Stimulated activated naive CD8-positive, alpha-beta T cell treated with anti-CD3 and anti-CD28 coated beads, Interleukin-15, Interleukin-2, amounts not matched to agents 100 U/mL and 50 U/mL, for 24 hours (primary cell): ENCODE measurements at regions not wholly inside any gene's neighbourhood (a gene's known extent, or its start where the extent isn't known, plus 50 kb on each side); places are given as distances from the start of the nearest gene placed in this dataset.
"Not testable (repeated sequence)": the region's sequence is repeated elsewhere in the genome, so short reads cannot be mapped to it uniquely, and the experiment has no call there.

Experiments
- ATAC-seq: fragments of 150-1000 bp; cut with Tn5 transposase; one replicate; pipeline ENCODE4 v1.10.0; 2021
- DNase-seq: peaks from one replicate; pipeline ENCODE4 v3.0.0; 2021

GRCh38 chr5:89630064-89630463 is 747.1 kb upstream of the MEF2C start:
- not testable (repeated sequence) for DNase-seq, ATAC-seq

DNA sequence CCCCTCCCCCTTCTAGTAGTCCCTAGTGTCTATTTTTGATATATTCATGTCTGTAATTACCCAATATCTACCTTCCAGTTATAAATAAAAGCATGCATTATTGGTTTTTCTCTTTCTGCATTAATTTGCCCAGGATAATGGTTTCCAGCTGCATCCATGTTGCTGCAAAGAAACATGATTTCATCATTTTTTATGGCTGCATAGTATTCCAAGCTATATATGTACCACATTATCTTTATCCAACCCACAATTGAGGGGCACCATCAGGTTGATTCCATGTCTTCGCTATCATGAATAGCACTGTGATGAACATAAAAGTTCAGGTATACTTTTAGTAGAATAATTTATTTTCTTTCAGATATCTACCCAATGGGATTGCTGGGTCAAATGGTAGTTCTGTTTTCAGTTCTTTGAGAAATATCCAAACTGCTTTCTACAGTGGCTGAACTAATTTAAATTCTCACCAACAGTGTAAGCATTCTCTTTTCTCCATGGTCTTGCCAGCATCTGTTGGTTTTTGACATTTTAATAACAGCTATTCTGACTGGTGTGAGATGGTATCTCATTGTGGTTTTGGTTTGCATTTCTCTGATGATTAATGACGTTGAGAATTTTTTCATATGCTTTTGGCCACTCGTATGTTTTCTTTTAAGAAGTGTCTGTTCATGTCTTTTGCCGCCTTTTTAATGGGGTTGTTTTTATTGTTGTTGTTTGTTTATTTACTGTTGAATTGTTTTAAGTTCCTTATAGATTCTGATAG is 746.1 kb upstream of the MEF2C start:
- no peak for ATAC-seq
- DNase-seq: no peak

- no peak for ATAC-seq
- DNase-seq: no peak
Observed at GRCh38 chr5:89615839-89616518, 733.0 kb upstream of the MEF2C start.

GRCh38 chr5:89613222-89613956 is 730.4 kb upstream of the MEF2C start:
- DNase-seq (no peak), ATAC-seq (no peak)

- no peak for DNase-seq
- no peak for ATAC-seq
Observed at GRCh38 chr5:89606939-89607534, 724.1 kb upstream of the MEF2C start.

GRCh38 chr5:89604342-89604741 is 721.4 kb upstream of the MEF2C start:
- DNase-seq (no peak), ATAC-seq (no peak)

DNA sequence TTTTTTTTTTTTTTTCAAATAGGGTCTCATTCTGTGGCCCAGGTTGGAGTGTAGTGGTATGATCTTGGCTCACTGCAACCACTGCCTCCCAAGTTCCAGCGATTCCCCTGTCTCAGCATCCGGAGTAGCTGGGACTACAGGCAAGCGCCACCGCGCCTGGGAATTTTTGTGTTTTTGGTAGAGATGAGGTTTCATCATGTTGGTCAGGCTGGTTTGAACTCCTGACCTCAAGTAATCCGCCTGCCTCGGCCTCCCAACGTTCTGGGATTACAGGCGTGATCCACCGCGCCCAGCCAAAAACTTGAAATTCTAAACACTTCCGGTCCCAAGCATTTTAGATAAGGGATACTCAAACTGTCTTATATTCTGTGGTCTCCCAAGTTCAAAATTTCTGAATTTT is 718.9 kb upstream of the MEF2C start:
- no peak for ATAC-seq
- no peak for DNase-seq

DNA sequence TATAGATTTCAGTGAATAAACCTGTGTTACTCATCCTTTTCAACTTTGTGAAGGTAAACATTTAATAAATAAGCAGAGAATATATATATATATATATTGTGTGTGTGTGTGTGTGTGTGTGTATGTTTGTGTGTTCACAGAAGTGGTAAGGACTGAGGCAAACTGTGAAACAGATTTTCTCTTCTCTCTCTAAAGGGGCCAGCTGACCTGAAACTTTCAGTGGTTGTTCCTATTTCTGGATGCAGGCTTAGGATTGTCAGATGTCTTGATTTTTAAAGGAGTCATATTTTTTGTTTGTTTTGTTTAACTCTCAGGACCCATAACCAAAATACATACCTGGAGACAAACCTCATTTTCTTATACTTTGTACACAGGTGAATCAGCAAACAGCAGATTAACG is 714.9 kb upstream of the MEF2C start:
- no peak for ATAC-seq
- DNase-seq: no peak

GRCh38 chr5:89596821-89597220 is 713.8 kb upstream of the MEF2C start:
- ATAC-seq: no peak
- DNase-seq: no peak

GRCh38 chr5:89595056-89595455 is 712.1 kb upstream of the MEF2C start:
- ATAC-seq (no peak), DNase-seq (no peak)

- no peak for DNase-seq
- ATAC-seq: no peak
Observed at GRCh38 chr5:89584339-89584956, 701.5 kb upstream of the MEF2C start.

GRCh38 chr5:89583534-89583933 is 700.5 kb upstream of the MEF2C start:
- ATAC-seq: no peak
- no peak for DNase-seq

DNA sequence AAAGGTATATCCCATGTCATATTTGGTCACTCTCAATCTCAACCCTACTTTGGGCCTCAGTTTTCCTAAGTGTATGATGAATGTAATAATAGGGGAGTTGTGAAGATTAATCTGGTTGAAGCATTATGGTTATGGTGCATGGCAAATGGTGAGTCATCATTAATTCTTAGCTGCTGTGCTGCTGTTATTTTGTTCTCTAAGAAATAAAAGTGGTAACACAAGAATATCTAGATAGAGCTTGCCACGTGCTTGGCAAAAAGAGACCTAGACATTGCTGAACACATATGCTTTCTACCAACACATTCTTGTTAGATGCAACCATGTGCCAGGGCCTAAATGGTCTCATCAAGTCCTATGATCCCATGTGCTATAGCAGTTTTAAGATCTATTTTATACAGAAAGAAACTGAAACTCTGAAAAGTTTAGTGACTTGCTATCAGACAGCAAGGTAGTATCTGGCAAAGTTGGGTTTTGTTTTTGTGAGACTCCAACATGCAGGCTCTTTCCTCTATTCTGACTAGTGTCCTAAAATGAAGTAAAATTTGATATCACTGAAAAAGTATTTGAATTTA is 699.9 kb upstream of the MEF2C start:
- no peak for ATAC-seq

GRCh38 chr5:89580976-89581375 is 698.0 kb upstream of the MEF2C start:
- DNase-seq (no peak), ATAC-seq (no peak)

More for the DNA sequence above, 699.9 kb upstream of the MEF2C start:
- no peak for DNase-seq

GRCh38 chr5:89575319-89575718 is 692.3 kb upstream of the MEF2C start:
- no peak for ATAC-seq

GRCh38 chr5:89573345-89573744 is 690.4 kb upstream of the MEF2C start:
- DNase-seq (no peak), ATAC-seq (no peak)

More at GRCh38 chr5:89575319-89575718, 692.3 kb upstream of the MEF2C start:
- DNase-seq: no peak

DNA sequence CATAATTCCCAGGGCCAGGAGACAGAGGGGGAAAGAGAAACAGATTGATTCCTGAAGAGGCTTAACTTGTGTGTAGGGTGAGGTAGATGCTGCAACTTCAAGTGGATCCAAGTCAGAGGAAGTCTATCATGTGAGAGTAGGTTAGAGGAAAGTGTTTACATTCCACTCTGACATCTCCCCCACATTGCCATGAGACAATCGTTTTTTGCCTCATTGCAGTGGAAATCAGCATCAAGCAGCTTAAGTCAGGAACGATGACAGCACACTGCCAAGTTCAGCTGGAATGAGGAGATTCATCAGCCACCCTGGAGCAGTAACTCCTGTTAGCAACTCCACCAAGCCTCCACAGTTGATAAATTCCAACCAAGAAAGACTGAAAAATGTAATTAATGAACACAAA is 689.7 kb upstream of the MEF2C start:
- DNase-seq (no peak), ATAC-seq (no peak)

- no peak for DNase-seq
- no peak for ATAC-seq
Observed at GRCh38 chr5:89570557-89570956, 687.6 kb upstream of the MEF2C start.

- no peak for ATAC-seq
Observed at GRCh38 chr5:89566340-89566739, 683.4 kb upstream of the MEF2C start.

DNA sequence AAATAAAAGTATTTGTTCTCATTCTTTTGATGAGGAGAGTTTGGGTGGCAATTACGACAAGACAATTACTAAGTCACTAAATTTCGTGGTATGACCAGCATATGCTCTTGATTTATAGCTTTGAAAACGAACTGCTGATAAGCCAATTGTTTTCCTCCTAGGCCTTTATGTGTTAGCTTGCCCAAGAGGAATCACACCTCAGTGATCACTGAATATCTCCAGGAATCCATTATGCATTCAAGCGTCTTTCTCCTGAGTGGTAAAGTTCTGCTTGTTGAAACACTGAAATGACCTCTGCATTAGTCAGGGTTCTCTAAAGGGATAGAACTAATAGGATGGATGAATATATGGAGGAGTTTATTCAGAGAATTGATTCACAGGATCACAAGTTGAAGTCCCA is 677.7 kb upstream of the MEF2C start:
- ATAC-seq (no peak), DNase-seq (no peak)

More at GRCh38 chr5:89566340-89566739, 683.4 kb upstream of the MEF2C start:
- no peak for DNase-seq

- no peak for ATAC-seq
- no peak for DNase-seq
Observed at GRCh38 chr5:89556215-89556913, 673.4 kb upstream of the MEF2C start.
